ENCODE measurements at regions not wholly inside any gene's neighbourhood (a gene's known extent, or its start where the extent isn't known, plus 50 kb on each side); places are given as distances from the start of the nearest gene placed in this dataset.
"Not testable (repeated sequence)": the region's sequence is repeated elsewhere in the genome, so short reads cannot be mapped to it uniquely, and the experiment has no call there.

DNA sequence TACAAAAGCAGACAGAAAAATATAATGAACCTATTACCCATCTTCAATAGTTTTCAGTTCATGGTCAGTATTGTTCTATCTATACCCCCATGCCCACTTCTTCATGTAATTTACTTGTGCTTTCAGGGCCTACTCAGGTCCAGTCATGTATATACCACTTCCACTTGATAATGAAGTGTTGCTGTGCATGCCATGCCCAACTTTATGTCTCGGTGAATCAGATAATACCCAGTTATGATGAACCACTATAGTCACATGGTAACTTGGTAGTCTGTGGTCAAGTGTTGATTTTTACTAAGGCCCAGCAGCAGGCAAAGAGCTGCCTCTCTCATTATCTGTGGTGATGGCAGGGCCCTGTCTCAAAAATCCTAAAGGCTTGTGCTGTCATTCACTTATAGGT lies 70.7 kb upstream of the IL33 start:
- POLR2A ChIA-PET = no interaction called here
- Histone ChIP-seq H3K36me3 (ENCODE audit: insufficient read depth, low read length) (no peaks in the 10 kb centered on the region), H3K9me3 (ENCODE audit: control insufficient read depth in 1 of 2, insufficient read depth in 1 of 2, low read length in 2 of 2) (no peaks in the 10 kb centered on the region), H3K27me3 (ENCODE audit: control insufficient read depth in 1 of 2, insufficient read depth in 2 of 2, low read length in 2 of 2) (no peaks in the 10 kb centered on the region), H3K27ac (ENCODE audit: low read depth in 1 of 2, low read length in 2 of 2) (no peak overlapping the region), H3K4me1 (ENCODE audit: insufficient read depth, low read length) (no peaks in the 10 kb centered on the region), H3K4me3 (ENCODE audit: low read length) (no peak overlapping the region)
- no peak for DNase-seq
- no peaks in the 10 kb centered on the region for H3K36me3 Mint-ChIP-seq (ENCODE audit: low read depth)
- H3K4me3 Mint-ChIP-seq = no peak overlapping the region
- intact Hi-C loops (cut with DNase I, micrococcal nuclease) = no loop called here
- CTCF ChIA-PET = no interaction called here
- TF ChIP-seq, protein P1, sequence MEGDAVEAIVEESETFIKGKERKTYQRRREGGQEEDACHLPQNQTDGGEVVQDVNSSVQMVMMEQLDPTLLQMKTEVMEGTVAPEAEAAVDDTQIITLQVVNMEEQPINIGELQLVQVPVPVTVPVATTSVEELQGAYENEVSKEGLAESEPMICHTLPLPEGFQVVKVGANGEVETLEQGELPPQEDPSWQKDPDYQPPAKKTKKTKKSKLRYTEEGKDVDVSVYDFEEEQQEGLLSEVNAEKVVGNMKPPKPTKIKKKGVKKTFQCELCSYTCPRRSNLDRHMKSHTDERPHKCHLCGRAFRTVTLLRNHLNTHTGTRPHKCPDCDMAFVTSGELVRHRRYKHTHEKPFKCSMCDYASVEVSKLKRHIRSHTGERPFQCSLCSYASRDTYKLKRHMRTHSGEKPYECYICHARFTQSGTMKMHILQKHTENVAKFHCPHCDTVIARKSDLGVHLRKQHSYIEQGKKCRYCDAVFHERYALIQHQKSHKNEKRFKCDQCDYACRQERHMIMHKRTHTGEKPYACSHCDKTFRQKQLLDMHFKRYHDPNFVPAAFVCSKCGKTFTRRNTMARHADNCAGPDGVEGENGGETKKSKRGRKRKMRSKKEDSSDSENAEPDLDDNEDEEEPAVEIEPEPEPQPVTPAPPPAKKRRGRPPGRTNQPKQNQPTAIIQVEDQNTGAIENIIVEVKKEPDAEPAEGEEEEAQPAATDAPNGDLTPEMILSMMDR (IDR thresholded peaks at IDR 0.05) = no peak
- H3K9me3 Mint-ChIP-seq = peaks cover 5% of the 10 kb centered on the region
- no peak for ATAC-seq (ENCODE audit: poor library complexity)
- H3K27me3 Mint-ChIP-seq = no peaks in the 10 kb centered on the region
- no peaks in the 10 kb centered on the region for H3K4me1 Mint-ChIP-seq (ENCODE audit: low read depth)
- H3K27ac Mint-ChIP-seq = no peak overlapping the region

DNA sequence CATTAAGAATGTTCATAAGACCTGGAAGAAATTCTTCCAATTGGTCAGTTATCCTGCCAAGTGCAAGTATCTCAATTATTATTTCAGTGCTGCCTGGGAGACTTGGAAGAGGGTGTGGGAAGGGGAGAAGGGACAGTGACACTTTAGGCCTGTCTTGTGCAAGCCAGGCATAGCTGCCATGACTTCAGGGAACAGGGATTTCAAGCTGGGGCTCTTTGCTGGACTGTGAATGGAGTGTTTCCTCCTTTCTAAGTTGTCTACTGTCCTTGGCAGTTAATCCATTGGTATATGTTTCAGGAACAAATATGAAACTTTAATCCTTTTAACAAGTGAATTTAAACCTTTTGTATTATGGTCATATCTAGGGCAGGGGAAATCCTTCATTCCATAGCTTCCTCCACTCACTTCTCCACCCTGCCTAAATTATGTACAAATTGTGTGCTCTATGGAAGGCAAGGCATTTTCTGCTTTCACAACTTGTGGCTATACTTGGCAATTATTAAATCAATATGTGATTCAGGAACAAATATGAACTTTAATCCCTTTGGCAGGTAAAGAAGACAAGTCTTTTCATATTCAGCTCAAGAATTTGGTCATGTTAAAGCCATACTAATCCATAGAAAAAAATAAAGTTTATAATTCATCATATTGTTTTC lies 72.7 kb upstream of the IL33 start:
- TF ChIP-seq, protein P1 (IDR thresholded peaks at IDR 0.05) = no peak
- ChIA-PET CTCF (no interaction called here), POLR2A (no interaction called here)
- Histone ChIP-seq H3K4me1 (ENCODE audit: insufficient read depth, low read length) (no peaks in the 10 kb centered on the region), H3K9me3 (ENCODE audit: control insufficient read depth in 1 of 2, insufficient read depth in 1 of 2, low read length in 2 of 2) (no peaks in the 10 kb centered on the region), H3K36me3 (ENCODE audit: insufficient read depth, low read length) (no peaks in the 10 kb centered on the region), H3K27ac (ENCODE audit: low read depth in 1 of 2, low read length in 2 of 2) (no peak overlapping the region), H3K4me3 (ENCODE audit: low read length) (no peak overlapping the region), H3K27me3 (ENCODE audit: control insufficient read depth in 1 of 2, insufficient read depth in 2 of 2, low read length in 2 of 2) (no peaks in the 10 kb centered on the region)
- H3K27me3 Mint-ChIP-seq = no peaks in the 10 kb centered on the region
- intact Hi-C loops (cut with DNase I, micrococcal nuclease) = no loop called here
- no peaks in the 10 kb centered on the region for H3K36me3 Mint-ChIP-seq (ENCODE audit: low read depth)
- H3K4me3 Mint-ChIP-seq = no peak overlapping the region
- DNase-seq (no peak), ATAC-seq (ENCODE audit: poor library complexity) (no peak)
- H3K9me3 Mint-ChIP-seq = peaks cover 5% of the 10 kb centered on the region
- no peaks in the 10 kb centered on the region for H3K4me1 Mint-ChIP-seq (ENCODE audit: low read depth)
- H3K27ac Mint-ChIP-seq = no peak overlapping the region

DNA sequence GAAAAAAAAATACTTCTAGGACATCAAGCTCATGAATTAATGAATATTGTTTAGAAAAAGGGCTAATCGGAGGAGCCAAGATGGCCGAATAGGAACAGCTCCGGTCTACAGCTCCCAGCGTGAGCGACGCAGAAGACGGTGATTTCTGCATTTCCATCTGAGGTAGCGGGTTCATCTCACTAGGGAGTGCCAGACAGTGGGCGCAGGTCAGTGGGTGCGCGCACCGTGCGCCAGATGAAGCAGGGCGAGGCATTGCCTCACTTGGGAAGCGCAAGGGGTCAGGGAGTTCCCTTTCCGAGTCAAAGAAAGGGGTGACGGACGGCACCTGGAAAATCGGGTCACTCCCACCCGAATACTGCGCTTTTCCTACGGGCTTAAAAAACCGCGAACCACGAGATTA lies 79.8 kb upstream of the IL33 start:
- H3K9me3 ChIP-seq (ENCODE audit: control insufficient read depth in 1 of 2, insufficient read depth in 1 of 2, low read length in 2 of 2); CTCF ChIA-PET; H3K27me3 ChIP-seq (ENCODE audit: control insufficient read depth in 1 of 2, insufficient read depth in 2 of 2, low read length in 2 of 2); H3K36me3 Mint-ChIP-seq (ENCODE audit: low read depth); H3K9me3 Mint-ChIP-seq; H3K4me1 Mint-ChIP-seq (ENCODE audit: low read depth); H3K4me3 ChIP-seq (ENCODE audit: low read length); intact Hi-C loops (cut with DNase I, micrococcal nuclease); H3K4me1 ChIP-seq (ENCODE audit: insufficient read depth, low read length); DNase-seq; H3K36me3 ChIP-seq (ENCODE audit: insufficient read depth, low read length); H3K27me3 Mint-ChIP-seq; POLR2A ChIA-PET; H3K27ac ChIP-seq (ENCODE audit: low read depth in 1 of 2, low read length in 2 of 2); H3K4me3 Mint-ChIP-seq; H3K27ac Mint-ChIP-seq; ATAC-seq (ENCODE audit: poor library complexity): not testable (repeated sequence)

DNA sequence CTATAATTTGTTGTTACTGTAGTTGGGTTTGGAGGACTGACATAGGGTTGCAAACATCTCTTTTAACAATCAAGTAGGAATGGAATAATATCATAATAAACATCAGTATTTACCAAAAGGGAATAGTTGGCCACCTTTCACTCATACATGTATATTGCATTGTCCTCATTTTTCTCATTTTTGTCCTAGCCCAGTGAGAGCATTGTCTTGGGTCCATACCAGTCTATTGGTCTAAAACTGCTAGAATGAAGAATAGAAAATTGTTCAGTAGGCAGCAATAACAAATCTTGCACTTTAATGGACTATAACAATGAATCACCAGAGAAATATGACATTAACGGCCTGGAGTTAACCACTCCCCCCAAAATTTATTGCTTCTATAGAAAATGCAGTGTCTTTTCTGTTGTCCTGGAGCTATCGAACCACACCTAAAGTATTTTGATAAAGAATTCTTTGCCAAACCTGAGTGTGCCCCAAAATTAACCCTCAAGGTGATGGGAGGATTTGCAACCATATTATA lies 80.9 kb upstream of the IL33 start:
- POLR2A ChIA-PET = no interaction called here
- Histone ChIP-seq H3K27ac (ENCODE audit: low read depth in 1 of 2, low read length in 2 of 2) (no peak overlapping the region), H3K4me1 (ENCODE audit: insufficient read depth, low read length) (peaks cover 5% of the 10 kb centered on the region), H3K27me3 (ENCODE audit: control insufficient read depth in 1 of 2, insufficient read depth in 2 of 2, low read length in 2 of 2) (no peaks in the 10 kb centered on the region), H3K36me3 (ENCODE audit: insufficient read depth, low read length) (no peaks in the 10 kb centered on the region), H3K9me3 (ENCODE audit: control insufficient read depth in 1 of 2, insufficient read depth in 1 of 2, low read length in 2 of 2) (no peaks in the 10 kb centered on the region), H3K4me3 (ENCODE audit: low read length) (no peak overlapping the region)
- no peak for DNase-seq
- intact Hi-C loops (cut with DNase I, micrococcal nuclease) = no loop called here
- no peak overlapping the region for H3K27ac Mint-ChIP-seq
- H3K9me3 Mint-ChIP-seq = no peaks in the 10 kb centered on the region
- TF ChIP-seq, protein P1 (IDR thresholded peaks at IDR 0.05) = no peak
- H3K4me1 Mint-ChIP-seq (ENCODE audit: low read depth) = peaks cover 7% of the 10 kb centered on the region
- ATAC-seq (ENCODE audit: poor library complexity) = no peak
- no peak overlapping the region for H3K4me3 Mint-ChIP-seq
- H3K36me3 Mint-ChIP-seq (ENCODE audit: low read depth) = no peaks in the 10 kb centered on the region
- CTCF ChIA-PET = no interaction called here
- H3K27me3 Mint-ChIP-seq = peaks cover 4% of the 10 kb centered on the region

Measured in CD4-positive, alpha-beta T cell (primary cell).